ENCODE measurements at regions not wholly inside any gene's neighbourhood (a gene's known extent, or its start where the extent isn't known, plus 50 kb on each side); places are given as distances from the start of the nearest gene placed in this dataset.

GRCh38 chr3:103421460-103421859, 986.6 kb downstream of the ZPLD1 start:
- TF ChIP-seq REST (IDR thresholded peaks at IDR 0.05; ENCODE audit: borderline replicate concordance): no peak
- no peak for TF ChIP-seq CTCF (IDR thresholded peaks at IDR 0.05; ENCODE audit: poor library complexity, severe bottlenecking)
